GM23338 (cell line): ENCODE measurements at regions not wholly inside any gene's neighbourhood (a gene's known extent, or its start where the extent isn't known, plus 50 kb on each side); places are given as distances from the start of the nearest gene placed in this dataset.

ENCODE experiments used
- ATAC-seq: fragments of 200-7000 bp; cut with Tn5 transposase; 3 replicates; pipeline ENCODE4 v1.9.1; 2020
- DNase-seq: peaks from one replicate; pipeline ENCODE4 v3.0.0-alpha.2; 2015; ENCODE audit warnings: low spot score
- H2AFZ ChIP-seq: fragments of 200-600 bp; sonication (generic); 2 replicates; pipeline ENCODE4 v1.8.0; 2016; ENCODE audit warnings: antibody characterized with exemption, mild to moderate bottlenecking, moderate library complexity
- H3F3A ChIP-seq: fragments of 200-600 bp; sonication (generic); replicated peaks from 2 replicates; pipeline ENCODE4 v1.8.0; 2017; ENCODE audit warnings: antibody characterized with exemption, mixed run types, low read depth
- H3K27ac ChIP-seq: fragments of 200-600 bp; sonication (generic); 2 replicates; pipeline ENCODE4 v1.6.1; 2016; ENCODE audit warnings: low read depth
- H3K27me3 ChIP-seq: fragments of 200-600 bp; sonication (generic); 2 replicates; pipeline ENCODE4 v1.8.0; 2016; ENCODE audit warnings: mild to moderate bottlenecking, mixed run types, moderate library complexity; ENCODE audit not compliant: insufficient read depth
- H3K36me3 ChIP-seq: fragments of 200-600 bp; sonication (generic); 2 replicates; pipeline ENCODE4 v1.8.0; 2016; ENCODE audit warnings: mild to moderate bottlenecking; ENCODE audit not compliant: insufficient read depth
- H3K4me1 ChIP-seq: fragments of 200-600 bp; sonication (generic); 2 replicates; pipeline ENCODE4 v1.8.0; 2016; ENCODE audit warnings: mild to moderate bottlenecking, moderate library complexity; ENCODE audit not compliant: insufficient read depth
- H3K4me2 ChIP-seq: fragments of 200-600 bp; sonication (generic); 2 replicates; pipeline ENCODE4 v1.7.1; 2017; ENCODE audit warnings: mixed run types
- H3K4me3 ChIP-seq: fragments of 200-600 bp; sonication (generic); 2 replicates; pipeline ENCODE4 v1.6.1; 2016; ENCODE audit warnings: mixed run types
- H3K79me2 ChIP-seq: fragments of 200-600 bp; sonication (generic); replicated peaks from 2 replicates; pipeline ENCODE4 v1.8.0; 2017; ENCODE audit warnings: mild to moderate bottlenecking; ENCODE audit not compliant: insufficient read depth
- H3K9me2 ChIP-seq: fragments of 200-600 bp; sonication (generic); 2 replicates; pipeline ENCODE4 v1.8.0; 2017; ENCODE audit not compliant: insufficient read depth
- H4K20me1 ChIP-seq: fragments of 200-600 bp; sonication (generic); replicated peaks from 2 replicates; pipeline ENCODE4 v1.8.0; 2017; ENCODE audit warnings: mild to moderate bottlenecking; ENCODE audit not compliant: insufficient read depth
- H3K27ac Mint-ChIP-seq: 2 replicates; pipeline ENCODE4 v1.8.0; 2020; ENCODE audit warnings: inconsistent platforms, mild to moderate bottlenecking, moderate library complexity, mixed read lengths
- H3K27me3 Mint-ChIP-seq: 3 replicates; pipeline ENCODE4 v1.8.0; 2022; ENCODE audit warnings: low read depth, mild to moderate bottlenecking, moderate library complexity, mixed read lengths, inconsistent platforms; ENCODE audit not compliant: insufficient read depth, poor library complexity
- H3K36me3 Mint-ChIP-seq: 3 replicates; pipeline ENCODE4 v1.8.0; 2021; ENCODE audit warnings: low read depth, mild to moderate bottlenecking, inconsistent platforms, moderate library complexity, mixed read lengths
- H3K4me1 Mint-ChIP-seq: 3 replicates; pipeline ENCODE4 v1.8.0; 2020; ENCODE audit warnings: mild to moderate bottlenecking, inconsistent platforms, mixed read lengths
- H3K4me3 Mint-ChIP-seq: 3 replicates; pipeline ENCODE4 v1.8.0; 2021; ENCODE audit warnings: moderate library complexity, mild to moderate bottlenecking, inconsistent platforms, mixed read lengths
- H3K9me3 Mint-ChIP-seq: 3 replicates; pipeline ENCODE4 v1.8.0; 2020; ENCODE audit warnings: moderate library complexity, mild to moderate bottlenecking, inconsistent platforms, mixed read lengths
- CREB1 ChIP-seq: fragments of 250-450 bp; sonication (Bioruptor Pico); IDR thresholded peaks from 2 replicates; pipeline ENCODE4 v1.5.0; 2020; ENCODE audit warnings: low read depth, mild to moderate bottlenecking, moderate library complexity
- EZH2 ChIP-seq: fragments of 200-600 bp; sonication (generic); IDR thresholded peaks from one replicate; pipeline ENCODE4 v1.8.0; 2017; ENCODE audit warnings: antibody characterized with exemption, mild to moderate bottlenecking, low read depth; ENCODE audit not compliant: unreplicated experiment
- EZH2phosphoT487 ChIP-seq: fragments of 200-600 bp; sonication (generic); IDR thresholded peaks from one replicate; pipeline ENCODE4 v1.8.1; 2018; ENCODE audit warnings: antibody characterized with exemption; ENCODE audit not compliant: unreplicated experiment
- JUNB ChIP-seq: IDR thresholded peaks from one replicate; pipeline ENCODE4 v1.6.1; 2016; ENCODE audit warnings: antibody characterized with exemption; ENCODE audit not compliant: unreplicated experiment
- NANOG ChIP-seq: IDR thresholded peaks from 2 replicates; pipeline ENCODE4 v1.6.1; 2016; ENCODE audit warnings: antibody characterized with exemption, borderline replicate concordance
- POLR2AphosphoS5 ChIP-seq: IDR thresholded peaks from 2 replicates; pipeline ENCODE4 v1.6.1; 2016; ENCODE audit warnings: antibody characterized with exemption, low read depth
- REST ChIP-seq: IDR thresholded peaks from one replicate; pipeline ENCODE4 v1.6.1; 2018; ENCODE audit warnings: antibody characterized with exemption; ENCODE audit not compliant: unreplicated experiment
- STAT1 ChIP-seq: IDR thresholded peaks from one replicate; pipeline ENCODE4 v1.6.1; 2016; ENCODE audit warnings: antibody characterized with exemption; ENCODE audit not compliant: unreplicated experiment
- ZNF114 ChIP-seq: fragments of 250-450 bp; sonication (Bioruptor Pico); IDR thresholded peaks from 2 replicates; pipeline ENCODE4 v1.5.0; 2020; ENCODE audit warnings: mild to moderate bottlenecking, moderate library complexity
- ZNF331 ChIP-seq: fragments of 250-450 bp; sonication (Bioruptor Pico); IDR thresholded peaks from 2 replicates; pipeline ENCODE4 v1.5.0; 2020; ENCODE audit warnings: low read depth, mild to moderate bottlenecking, moderate library complexity
- TF ChIP-seq, protein P1 (sequence below), 2 experiments: fragments of 200-600 bp in 1 of 2; sonication (generic) in 1 of 2; conservative IDR thresholded peaks; 2 replicates each; pipeline versions ENCODE4 v1.5.1 to v1.6.1; 2016 to 2017; ENCODE audit warnings: antibody characterized with exemption in 2 of 2, low read depth in 2 of 2, mild to moderate bottlenecking in 2 of 2, moderate library complexity in 1 of 2
- TF ChIP-seq, protein P2 (sequence below): fragments of 250-450 bp; sonication (Bioruptor Pico); IDR thresholded peaks from 2 replicates; pipeline ENCODE4 v1.5.0; 2020; ENCODE audit warnings: mild to moderate bottlenecking, moderate library complexity
- TF ChIP-seq, protein P3 (sequence below): IDR thresholded peaks from 2 replicates; pipeline ENCODE4 v1.6.1; 2016; ENCODE audit warnings: antibody characterized with exemption

DNA sequence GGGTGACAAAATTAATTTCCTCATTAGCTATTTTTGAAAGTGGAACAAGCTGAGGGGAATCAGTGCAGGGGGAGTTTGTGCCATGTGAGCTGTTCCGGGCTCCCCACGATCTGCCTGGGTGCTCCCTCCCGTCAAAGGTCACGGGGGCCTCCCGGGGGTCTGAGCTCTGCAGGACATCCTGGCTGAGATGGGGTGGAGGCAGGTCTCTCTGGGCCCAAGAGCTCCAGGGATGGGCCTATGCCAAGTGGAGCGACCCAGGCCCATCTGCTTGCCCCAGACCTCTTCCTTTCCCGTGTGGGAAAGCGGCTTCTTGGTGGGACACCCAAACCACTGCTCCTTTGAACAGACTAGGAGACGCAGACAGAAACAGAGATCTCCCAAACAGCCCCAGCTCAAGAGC lies 143.3 kb upstream of the ID2 start:
- Histone ChIP-seq H3K27ac (no peak overlapping the region), H3K9me2 (no peaks in the 10 kb centered on the region), H3K36me3 (no peaks in the 10 kb centered on the region), H3K4me2 (no peak overlapping the region), H3K79me2 (no peaks in the 10 kb centered on the region), H3K27me3 (no peaks in the 10 kb centered on the region), H3K4me3 (no peak overlapping the region), H3K4me1 (no peaks in the 10 kb centered on the region), H2AFZ (no peak overlapping the region), H3F3A (no peaks in the 10 kb centered on the region), H4K20me1 (no peaks in the 10 kb centered on the region)
- H3K27me3 Mint-ChIP-seq, result peaks cover 8% of the 10 kb centered on the region
- H3K4me3 Mint-ChIP-seq, result no peak overlapping the region
- no peak overlapping the region for H3K27ac Mint-ChIP-seq
- no peak for ATAC-seq
- peaks cover 3% of the 10 kb centered on the region; the same call in 2 of the 3 replicates for H3K4me1 Mint-ChIP-seq
- H3K36me3 Mint-ChIP-seq, result peaks cover 3% of the 10 kb centered on the region; the same call in 1 of the 3 replicates
- no peak for TF ChIP-seq NANOG
- TF ChIP-seq EZH2, result no peak
- no peak for TF ChIP-seq REST
- TF ChIP-seq ZNF331 (CRISPR knock-in tag), result no peak
- TF ChIP-seq STAT1, result no peak
- TF ChIP-seq, protein P1, sequence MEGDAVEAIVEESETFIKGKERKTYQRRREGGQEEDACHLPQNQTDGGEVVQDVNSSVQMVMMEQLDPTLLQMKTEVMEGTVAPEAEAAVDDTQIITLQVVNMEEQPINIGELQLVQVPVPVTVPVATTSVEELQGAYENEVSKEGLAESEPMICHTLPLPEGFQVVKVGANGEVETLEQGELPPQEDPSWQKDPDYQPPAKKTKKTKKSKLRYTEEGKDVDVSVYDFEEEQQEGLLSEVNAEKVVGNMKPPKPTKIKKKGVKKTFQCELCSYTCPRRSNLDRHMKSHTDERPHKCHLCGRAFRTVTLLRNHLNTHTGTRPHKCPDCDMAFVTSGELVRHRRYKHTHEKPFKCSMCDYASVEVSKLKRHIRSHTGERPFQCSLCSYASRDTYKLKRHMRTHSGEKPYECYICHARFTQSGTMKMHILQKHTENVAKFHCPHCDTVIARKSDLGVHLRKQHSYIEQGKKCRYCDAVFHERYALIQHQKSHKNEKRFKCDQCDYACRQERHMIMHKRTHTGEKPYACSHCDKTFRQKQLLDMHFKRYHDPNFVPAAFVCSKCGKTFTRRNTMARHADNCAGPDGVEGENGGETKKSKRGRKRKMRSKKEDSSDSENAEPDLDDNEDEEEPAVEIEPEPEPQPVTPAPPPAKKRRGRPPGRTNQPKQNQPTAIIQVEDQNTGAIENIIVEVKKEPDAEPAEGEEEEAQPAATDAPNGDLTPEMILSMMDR (conservative IDR thresholded peaks at IDR 0.05; ENCODE audit: low read depth in 2 of 2), result no peak
- no peak for TF ChIP-seq POLR2AphosphoS5
- TF ChIP-seq JUNB, result no peak
- TF ChIP-seq ZNF114 (CRISPR knock-in tag), result no peak
- TF ChIP-seq EZH2phosphoT487, result no peak
- TF ChIP-seq, protein P2, sequence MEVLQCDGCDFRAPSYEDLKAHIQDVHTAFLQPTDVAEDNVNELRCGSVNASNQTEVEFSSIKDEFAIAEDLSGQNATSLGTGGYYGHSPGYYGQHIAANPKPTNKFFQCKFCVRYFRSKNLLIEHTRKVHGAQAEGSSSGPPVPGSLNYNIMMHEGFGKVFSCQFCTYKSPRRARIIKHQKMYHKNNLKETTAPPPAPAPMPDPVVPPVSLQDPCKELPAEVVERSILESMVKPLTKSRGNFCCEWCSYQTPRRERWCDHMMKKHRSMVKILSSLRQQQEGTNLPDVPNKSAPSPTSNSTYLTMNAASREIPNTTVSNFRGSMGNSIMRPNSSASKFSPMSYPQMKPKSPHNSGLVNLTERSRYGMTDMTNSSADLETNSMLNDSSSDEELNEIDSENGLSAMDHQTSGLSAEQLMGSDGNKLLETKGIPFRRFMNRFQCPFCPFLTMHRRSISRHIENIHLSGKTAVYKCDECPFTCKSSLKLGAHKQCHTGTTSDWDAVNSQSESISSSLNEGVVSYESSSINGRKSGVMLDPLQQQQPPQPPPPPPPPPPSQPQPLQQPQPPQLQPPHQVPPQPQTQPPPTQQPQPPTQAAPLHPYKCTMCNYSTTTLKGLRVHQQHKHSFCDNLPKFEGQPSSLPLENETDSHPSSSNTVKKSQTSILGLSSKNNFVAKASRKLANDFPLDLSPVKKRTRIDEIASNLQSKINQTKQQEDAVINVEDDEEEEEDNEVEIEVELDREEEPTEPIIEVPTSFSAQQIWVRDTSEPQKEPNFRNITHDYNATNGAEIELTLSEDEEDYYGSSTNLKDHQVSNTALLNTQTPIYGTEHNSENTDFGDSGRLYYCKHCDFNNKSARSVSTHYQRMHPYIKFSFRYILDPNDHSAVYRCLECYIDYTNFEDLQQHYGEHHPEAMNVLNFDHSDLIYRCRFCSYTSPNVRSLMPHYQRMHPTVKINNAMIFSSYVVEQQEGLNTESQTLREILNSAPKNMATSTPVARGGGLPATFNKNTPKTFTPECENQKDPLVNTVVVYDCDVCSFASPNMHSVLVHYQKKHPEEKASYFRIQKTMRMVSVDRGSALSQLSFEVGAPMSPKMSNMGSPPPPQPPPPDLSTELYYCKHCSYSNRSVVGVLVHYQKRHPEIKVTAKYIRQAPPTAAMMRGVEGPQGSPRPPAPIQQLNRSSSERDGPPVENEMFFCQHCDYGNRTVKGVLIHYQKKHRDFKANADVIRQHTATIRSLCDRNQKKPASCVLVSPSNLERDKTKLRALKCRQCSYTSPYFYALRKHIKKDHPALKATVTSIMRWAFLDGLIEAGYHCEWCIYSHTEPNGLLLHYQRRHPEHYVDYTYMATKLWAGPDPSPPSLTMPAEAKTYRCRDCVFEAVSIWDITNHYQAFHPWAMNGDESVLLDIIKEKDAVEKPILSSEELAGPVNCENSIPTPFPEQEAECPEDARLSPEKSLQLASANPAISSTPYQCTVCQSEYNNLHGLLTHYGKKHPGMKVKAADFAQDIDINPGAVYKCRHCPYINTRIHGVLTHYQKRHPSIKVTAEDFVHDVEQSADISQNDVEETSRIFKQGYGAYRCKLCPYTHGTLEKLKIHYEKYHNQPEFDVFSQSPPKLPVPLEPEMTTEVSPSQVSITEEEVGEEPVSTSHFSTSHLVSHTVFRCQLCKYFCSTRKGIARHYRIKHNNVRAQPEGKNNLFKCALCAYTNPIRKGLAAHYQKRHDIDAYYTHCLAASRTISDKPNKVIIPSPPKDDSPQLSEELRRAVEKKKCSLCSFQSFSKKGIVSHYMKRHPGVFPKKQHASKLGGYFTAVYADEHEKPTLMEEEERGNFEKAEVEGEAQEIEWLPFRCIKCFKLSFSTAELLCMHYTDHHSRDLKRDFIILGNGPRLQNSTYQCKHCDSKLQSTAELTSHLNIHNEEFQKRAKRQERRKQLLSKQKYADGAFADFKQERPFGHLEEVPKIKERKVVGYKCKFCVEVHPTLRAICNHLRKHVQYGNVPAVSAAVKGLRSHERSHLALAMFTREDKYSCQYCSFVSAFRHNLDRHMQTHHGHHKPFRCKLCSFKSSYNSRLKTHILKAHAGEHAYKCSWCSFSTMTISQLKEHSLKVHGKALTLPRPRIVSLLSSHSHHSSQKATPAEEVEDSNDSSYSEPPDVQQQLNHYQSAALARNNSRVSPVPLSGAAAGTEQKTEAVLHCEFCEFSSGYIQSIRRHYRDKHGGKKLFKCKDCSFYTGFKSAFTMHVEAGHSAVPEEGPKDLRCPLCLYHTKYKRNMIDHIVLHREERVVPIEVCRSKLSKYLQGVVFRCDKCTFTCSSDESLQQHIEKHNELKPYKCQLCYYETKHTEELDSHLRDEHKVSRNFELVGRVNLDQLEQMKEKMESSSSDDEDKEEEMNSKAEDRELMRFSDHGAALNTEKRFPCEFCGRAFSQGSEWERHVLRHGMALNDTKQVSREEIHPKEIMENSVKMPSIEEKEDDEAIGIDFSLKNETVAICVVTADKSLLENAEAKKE, result no peak
- TF ChIP-seq, protein P3, sequence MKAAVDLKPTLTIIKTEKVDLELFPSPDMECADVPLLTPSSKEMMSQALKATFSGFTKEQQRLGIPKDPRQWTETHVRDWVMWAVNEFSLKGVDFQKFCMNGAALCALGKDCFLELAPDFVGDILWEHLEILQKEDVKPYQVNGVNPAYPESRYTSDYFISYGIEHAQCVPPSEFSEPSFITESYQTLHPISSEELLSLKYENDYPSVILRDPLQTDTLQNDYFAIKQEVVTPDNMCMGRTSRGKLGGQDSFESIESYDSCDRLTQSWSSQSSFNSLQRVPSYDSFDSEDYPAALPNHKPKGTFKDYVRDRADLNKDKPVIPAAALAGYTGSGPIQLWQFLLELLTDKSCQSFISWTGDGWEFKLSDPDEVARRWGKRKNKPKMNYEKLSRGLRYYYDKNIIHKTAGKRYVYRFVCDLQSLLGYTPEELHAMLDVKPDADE, result no peak
- TF ChIP-seq CREB1 (CRISPR knock-in tag), result no peak
- no peak for DNase-seq
- H3K9me3 Mint-ChIP-seq, result no peaks in the 10 kb centered on the region
